Upper lobe of left lung (tissue), 6 donors: ENCODE measurements at regions not wholly inside any gene's neighbourhood (a gene's known extent, or its start where the extent isn't known, plus 50 kb on each side); places are given as distances from the start of the nearest gene placed in this dataset.

ENCODE experiments used
- ATAC-seq, 2 donors: fragments of 200-7000 bp; cut with Tn5 transposase; one replicate each; pipeline ENCODE4 v1.9.1; 2022; ENCODE audit warnings: mild to moderate bottlenecking in 2 of 2, moderate library complexity in 2 of 2; ENCODE audit not compliant: low FRiP score in 2 of 2
- DNase-seq, 2 donors: peaks; one replicate each; pipeline ENCODE4 v3.0.0-alpha.2; 2019 to 2020
- H3K27ac ChIP-seq, 4 donors: fragments of 200-600 bp; sonication (generic); one replicate each; pipeline ENCODE4 v1.5.1; 2016 to 2019
- H3K27me3 ChIP-seq, 4 donors: fragments of 200-600 bp; sonication (generic); one replicate each; pipeline ENCODE4 v1.5.1; 2017 to 2019
- H3K36me3 ChIP-seq, 4 donors: fragments of 200-600 bp; sonication (generic); one replicate each; pipeline ENCODE4 v1.5.1; 2016 to 2019
- H3K4me1 ChIP-seq, 4 donors: fragments of 200-600 bp; sonication (generic); one replicate each; pipeline ENCODE4 v1.5.1; 2018 to 2019
- H3K4me3 ChIP-seq, 4 donors: fragments of 200-600 bp; sonication (generic); one replicate each; pipeline ENCODE4 v1.5.1; 2017 to 2019; ENCODE audit warnings: mild to moderate bottlenecking in 2 of 4, moderate library complexity in 1 of 4
- H3K9me3 ChIP-seq, 4 donors: fragments of 200-600 bp; sonication (generic); one replicate each; pipeline ENCODE4 v1.5.1; 2018 to 2019
- CTCF ChIP-seq, 6 experiments: fragments of 450-650 bp in 4 of 6; fragments of 200-600 bp in 2 of 6; sonication (generic) in 2 of 6; IDR thresholded peaks; one replicate each; pipeline ENCODE4 v1.5.1; 2016 to 2019; ENCODE audit warnings: antibody characterized with exemption in 6 of 6
- EP300 ChIP-seq, 4 donors: sonication (generic); formaldehyde crosslinking; IDR thresholded peaks; one replicate each; pipeline ENCODE4 v1.5.1; 2017; ENCODE audit warnings: antibody characterized with exemption in 4 of 4, control low read depth in 2 of 4
- POLR2A ChIP-seq, 4 donors: fragments of 450-650 bp; IDR thresholded peaks; one replicate each; pipeline ENCODE4 v1.5.1; 2016 to 2017; ENCODE audit warnings: antibody characterized with exemption in 4 of 4, mild to moderate bottlenecking in 2 of 4
- POLR2AphosphoS5 ChIP-seq, 2 donors: sonication (generic); formaldehyde crosslinking; IDR thresholded peaks; one replicate each; pipeline ENCODE4 v1.5.1; 2017; ENCODE audit warnings: antibody characterized with exemption in 2 of 2
- WGBS, 2 donors: methylation state at CpG; one replicate each; pipeline ENCODE4 v1.1.5; 2017 to 2018; 5-methylcytosine and 5-hydroxymethylcytosine counted together
- donor health status: DM: no; HTN: no; CAD: no; lungs with moderate emphysema.
- donor health status: DM: no; HTN: yes; CAD: no; lungs with severe emphysema.

- 87 to 94% methylated on average over 3 of the region's 3 CpGs for WGBS, 2 donors
- no peak for ATAC-seq
- Histone ChIP-seq H3K27ac (no peak overlapping the region), H3K4me1 (peaks cover 0 to 2% (median 0%) of the 10 kb centered on the region in 4 donors), H3K27me3 (no peaks in the 10 kb centered on the region), H3K9me3 (no peaks in the 10 kb centered on the region), H3K36me3 (no peaks in the 10 kb centered on the region), H3K4me3 (no peak overlapping the region)
- DNase-seq = no peak
- TF ChIP-seq POLR2A (IDR thresholded peaks at IDR 0.05) (no peak), CTCF (IDR thresholded peaks at IDR 0.05) (no peak), POLR2AphosphoS5 (IDR thresholded peaks at IDR 0.05) (no peak), EP300 (IDR thresholded peaks at IDR 0.05) (no peak)
These were observed 561.8 kb downstream of the SOX6 start for GRCh38 chr11:15794361-15795150.

DNA sequence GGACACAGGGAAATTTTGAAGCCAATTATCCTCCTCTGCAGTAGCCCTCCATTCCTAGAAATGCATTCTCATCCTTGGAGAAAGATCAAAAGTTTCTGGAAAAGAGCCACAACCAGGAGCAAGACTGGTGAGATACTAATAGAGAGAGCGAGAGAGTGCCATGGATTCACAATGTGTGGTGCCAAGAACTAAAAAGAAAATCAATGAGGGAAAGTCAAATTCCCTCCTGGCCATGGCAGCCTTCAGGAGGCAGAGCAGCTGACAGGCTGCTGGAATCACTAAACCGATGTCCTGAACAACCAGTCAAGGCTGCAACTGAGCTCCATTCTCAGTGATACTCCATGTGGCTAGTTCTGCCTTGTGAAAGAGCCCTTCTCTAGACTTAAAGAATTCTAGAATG is 561.0 kb downstream of the SOX6 start:
- WGBS, 2 donors = 84 to 92% methylated on average over 2 of the region's 2 CpGs
- Histone ChIP-seq H3K4me1 (peaks cover 0 to 7% (median 5%) of the 10 kb centered on the region in 4 donors), H3K36me3 (no peaks in the 10 kb centered on the region), H3K9me3 (no peaks in the 10 kb centered on the region), H3K27ac (no peak overlapping the region), H3K4me3 (no peak overlapping the region), H3K27me3 (no peaks in the 10 kb centered on the region)
- DNase-seq (no peak), ATAC-seq (no peak)
- TF ChIP-seq CTCF (IDR thresholded peaks at IDR 0.05) = no peak
- TF ChIP-seq EP300 (IDR thresholded peaks at IDR 0.05) = no peak
- no peak for TF ChIP-seq POLR2A (IDR thresholded peaks at IDR 0.05)
- TF ChIP-seq POLR2AphosphoS5 (IDR thresholded peaks at IDR 0.05) = no peak

GRCh38 chr11:15800111-15800800 is 556.1 kb downstream of the SOX6 start:
- ATAC-seq = peak; percentile 19 to 86
- TF ChIP-seq CTCF (IDR thresholded peaks at IDR 0.05) (no peak), EP300 (IDR thresholded peaks at IDR 0.05) (no peak), POLR2A (IDR thresholded peaks at IDR 0.05) (peak in 1 of 4 donors; percentile 20), POLR2AphosphoS5 (IDR thresholded peaks at IDR 0.05) (peak; percentile 12 to 15)
- 43 to 60% methylated on average over 4 of the region's 4 CpGs for WGBS, 2 donors
- no peaks in the 10 kb centered on the region for H3K36me3 ChIP-seq
- H3K4me3 ChIP-seq = no peak overlapping the region
- H3K27ac ChIP-seq = peak overlapping the region; percentile 13 to 72 (median 69)
- no peaks in the 10 kb centered on the region for H3K9me3 ChIP-seq
- H3K27me3 ChIP-seq = no peaks in the 10 kb centered on the region
- DNase-seq = peak in 1 of 2 donors; percentile 53
- H3K4me1 ChIP-seq = peaks cover 4 to 10% (median 6%) of the 10 kb centered on the region in 4 donors

DNA sequence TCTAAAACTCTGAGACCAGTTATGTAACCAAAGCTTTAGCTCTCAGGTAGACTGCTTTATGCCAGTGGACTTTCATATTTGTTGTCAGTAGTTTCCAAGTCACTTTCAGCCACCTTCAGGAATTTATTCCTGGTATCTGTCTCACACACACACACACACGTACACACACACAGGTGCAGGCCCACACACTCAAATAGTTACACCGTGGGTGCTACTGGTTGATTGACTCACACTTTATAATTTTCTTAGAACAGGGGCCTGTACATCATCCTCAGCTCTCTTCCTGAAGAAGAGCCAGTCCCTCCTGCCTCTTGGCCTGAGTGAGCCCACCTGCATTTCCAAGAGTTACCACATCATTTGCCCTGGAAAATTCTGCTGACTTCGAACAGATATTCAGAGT is 555.2 kb downstream of the SOX6 start:
- H3K9me3 ChIP-seq = no peaks in the 10 kb centered on the region
- H3K4me1 ChIP-seq = peaks cover 4 to 10% (median 6%) of the 10 kb centered on the region in 4 donors
- H3K4me3 ChIP-seq = no peak overlapping the region
- 85 to 91% methylated on average over 3 of the region's 3 CpGs for WGBS, 2 donors
- TF ChIP-seq EP300 (IDR thresholded peaks at IDR 0.05) (no peak), CTCF (IDR thresholded peaks at IDR 0.05) (no peak), POLR2A (IDR thresholded peaks at IDR 0.05) (no peak), POLR2AphosphoS5 (IDR thresholded peaks at IDR 0.05) (no peak)
- no peaks in the 10 kb centered on the region for H3K36me3 ChIP-seq
- no peaks in the 10 kb centered on the region for H3K27me3 ChIP-seq
- no peak overlapping the region for H3K27ac ChIP-seq
- DNase-seq (no peak), ATAC-seq (no peak)
